HG03565 (cell line): ENCODE measurements at regions not wholly inside any gene's neighbourhood (a gene's known extent, or its start where the extent isn't known, plus 50 kb on each side); places are given as distances from the start of the nearest gene placed in this dataset.
"Not testable (repeated sequence)": the region's sequence is repeated elsewhere in the genome, so short reads cannot be mapped to it uniquely, and the experiment has no call there.

Experiments
- ATAC-seq: cut with Tn5 transposase; IDR thresholded peaks from one replicate; pipeline ENCODE4 v1.9.1; 2021; ENCODE audit warnings: mild to moderate bottlenecking, moderate library complexity; ENCODE audit not compliant: unreplicated experiment

- ATAC-seq = not testable (repeated sequence)
Measured at GRCh38 chr3:195669310-195669709, 51.5 kb upstream of the MUC20 start.

- not testable (repeated sequence) for ATAC-seq
Measured at GRCh38 chr3:195668131-195668766, 52.5 kb upstream of the MUC20 start.

GRCh38 chr3:195665311-195665710 lies 55.5 kb upstream of the MUC20 start:
- ATAC-seq = not testable (repeated sequence)

- not testable (repeated sequence) for ATAC-seq
Measured at GRCh38 chr3:195664131-195664530, 56.6 kb upstream of the MUC20 start.

- ATAC-seq = not testable (repeated sequence)
Measured at GRCh38 chr3:195659136-195659533, 61.6 kb upstream of the MUC20 start.

- ATAC-seq = peak; percentile 29
Measured at GRCh38 chr3:195658381-195659135, 62.2 kb upstream of the MUC20 start.

GRCh38 chr3:195657475-195658372 lies 63.1 kb upstream of the MUC20 start:
- ATAC-seq = peak; percentile 68

- not testable (repeated sequence) for ATAC-seq
Measured at GRCh38 chr3:195656091-195656490, 64.7 kb upstream of the MUC20 start.

GRCh38 chr3:195654746-195655145 lies 66.0 kb upstream of the MUC20 start:
- not testable (repeated sequence) for ATAC-seq

- not testable (repeated sequence) for ATAC-seq
Measured at GRCh38 chr3:195654138-195654537, 66.6 kb upstream of the MUC20 start.

GRCh38 chr3:195653641-195654040 lies 67.1 kb upstream of the MUC20 start:
- ATAC-seq = not testable (repeated sequence)

GRCh38 chr3:195647912-195648702 lies 64.4 kb upstream of the APOD start:
- not testable (repeated sequence) for ATAC-seq

- ATAC-seq = not testable (repeated sequence)
Measured at GRCh38 chr3:195645872-195646271, 62.1 kb upstream of the APOD start.

- not testable (repeated sequence) for ATAC-seq
Measured at GRCh38 chr3:195643245-195643644, 59.5 kb upstream of the APOD start.

GRCh38 chr3:195642311-195642710 lies 58.6 kb upstream of the APOD start:
- ATAC-seq = not testable (repeated sequence)

- not testable (repeated sequence) for ATAC-seq
Measured at GRCh38 chr3:195638456-195638855, 54.7 kb upstream of the APOD start.

- not testable (repeated sequence) for ATAC-seq
Measured at GRCh38 chr3:195637473-195638233, 53.9 kb upstream of the APOD start.

- ATAC-seq = not testable (repeated sequence)
Measured at GRCh38 chr3:195637011-195637410, 53.3 kb upstream of the APOD start.

- ATAC-seq = not testable (repeated sequence)
Measured at GRCh38 chr3:195635898-195636685, 52.4 kb upstream of the APOD start.
